ENCODE measurements at regions not wholly inside any gene's neighbourhood (a gene's known extent, or its start where the extent isn't known, plus 50 kb on each side); places are given as distances from the start of the nearest gene placed in this dataset.

DNA sequence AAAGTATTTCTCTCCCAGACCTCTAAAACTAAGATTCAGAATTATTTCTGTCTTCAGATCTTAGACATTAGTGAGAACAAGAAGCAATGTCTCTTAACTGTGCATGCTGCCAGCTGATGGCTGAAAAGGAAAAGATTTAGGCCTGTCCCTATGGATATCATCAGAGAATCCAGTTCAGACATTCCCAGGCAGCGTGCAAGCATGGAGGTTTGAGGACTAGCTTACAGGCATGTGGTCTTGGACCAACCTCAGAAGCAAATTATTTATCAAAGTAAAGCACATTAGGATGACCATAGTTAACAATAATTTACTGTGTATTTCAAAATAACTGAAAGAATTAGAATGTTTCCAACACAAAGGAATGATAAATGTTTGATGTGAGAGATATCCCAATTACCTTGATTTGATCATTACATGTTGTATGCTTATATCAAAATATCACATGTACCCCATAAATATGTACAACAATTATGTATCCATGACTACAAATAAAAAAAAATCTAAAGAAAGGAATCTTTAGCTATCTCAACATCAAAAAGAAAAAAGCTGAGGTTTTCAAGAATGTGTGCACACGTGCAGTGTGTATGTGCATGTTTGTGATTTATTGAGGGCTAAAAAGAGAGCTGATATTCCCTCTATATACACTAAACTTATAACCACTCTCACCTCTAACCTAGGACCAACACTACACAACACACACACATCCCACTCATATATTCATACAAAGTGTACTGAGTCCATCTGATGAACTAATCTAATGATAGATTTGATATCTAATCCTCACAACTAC, 108.9 kb upstream of the THBS1 start:
- DNase-seq (ENCODE audit: low spot score in 2 of 2) (no peak), FAIRE-seq (no peak)

DNA sequence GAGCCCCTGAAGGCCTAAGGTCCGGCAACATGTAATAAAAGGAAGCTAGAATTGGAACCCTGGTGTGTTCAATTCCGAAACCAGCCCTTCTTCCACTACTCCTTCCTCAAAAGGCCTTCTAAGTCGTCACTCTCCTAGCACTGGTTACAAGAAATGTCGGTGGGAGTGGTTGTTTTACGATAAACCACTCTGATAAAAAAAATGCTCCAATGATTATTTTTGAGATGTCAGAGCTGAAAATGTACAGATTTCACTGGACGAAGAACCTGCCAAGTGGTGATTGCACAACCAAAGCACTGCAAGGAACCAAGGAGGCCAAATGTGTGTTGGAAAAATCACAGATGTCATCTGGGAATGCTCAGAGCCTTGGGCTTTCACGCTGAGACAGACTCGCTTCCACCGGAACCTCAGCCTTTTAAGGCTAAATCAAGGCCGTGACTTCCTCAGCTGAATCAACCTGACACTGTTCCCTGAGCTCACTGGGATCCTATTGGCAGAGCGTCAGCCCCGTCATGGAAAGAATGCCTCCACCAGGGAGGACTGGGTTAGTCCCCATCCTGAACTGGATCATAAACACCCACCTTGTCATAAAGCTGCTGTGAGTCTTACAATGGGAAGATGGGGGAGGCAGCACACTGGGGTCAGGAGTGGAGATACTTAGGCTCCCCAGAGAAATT, 108.1 kb upstream of the THBS1 start:
- no peak for DNase-seq (ENCODE audit: low spot score in 2 of 2)
- FAIRE-seq, result no peak

GRCh38 chr15:39473298-39473947, 107.5 kb upstream of the THBS1 start:
- DNase-seq (ENCODE audit: low spot score in 2 of 2), result no peak
- no peak for FAIRE-seq

DNA sequence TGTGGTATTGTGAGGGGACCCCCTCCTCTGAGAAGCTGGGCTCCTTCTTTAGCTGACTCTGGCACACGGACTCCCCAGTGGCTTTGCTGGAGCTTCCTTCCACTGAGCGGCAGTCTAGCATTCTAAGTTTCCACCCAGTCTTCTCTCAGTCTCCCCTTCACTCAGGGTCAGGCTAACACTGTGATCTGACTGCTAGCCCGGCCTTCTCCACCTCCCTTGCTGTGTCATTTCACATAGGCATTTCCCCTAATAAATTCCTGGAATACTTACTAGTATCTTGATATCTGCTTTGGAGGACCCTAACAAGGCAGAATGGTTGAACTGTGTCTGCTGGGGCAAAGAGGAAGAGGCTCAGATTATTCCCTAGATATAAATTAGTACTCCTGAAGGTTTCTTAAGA, 106.2 kb upstream of the THBS1 start:
- FAIRE-seq, result no peak

GRCh38 chr15:39478996-39479395, 101.9 kb upstream of the THBS1 start:
- FAIRE-seq (no peak), DNase-seq (ENCODE audit: low spot score in 2 of 2) (no peak)

More for the DNA sequence above, 106.2 kb upstream of the THBS1 start:
- no peak for DNase-seq (ENCODE audit: low spot score in 2 of 2)

GRCh38 chr15:39479911-39480310, 101.0 kb upstream of the THBS1 start:
- DNase-seq (ENCODE audit: low spot score in 2 of 2) (no peak), FAIRE-seq (no peak)

DNA sequence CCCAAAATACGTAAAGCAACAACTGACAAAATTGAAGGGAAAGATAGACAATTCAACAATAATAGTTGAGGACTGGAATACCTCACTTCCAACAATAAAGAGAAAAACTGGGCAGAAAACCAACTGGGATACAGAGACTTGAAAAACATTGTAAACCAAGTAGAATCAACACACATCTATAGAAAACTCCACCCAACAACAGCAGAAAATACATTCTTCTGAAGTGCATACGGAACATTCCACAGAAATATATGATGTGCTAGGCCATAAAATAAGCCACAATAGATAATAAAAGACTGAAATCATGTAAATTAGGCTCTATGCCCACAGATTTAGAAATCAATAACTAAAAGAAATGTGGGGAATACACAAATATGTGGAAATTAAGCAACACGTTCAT, 98.4 kb upstream of the THBS1 start:
- DNase-seq (ENCODE audit: low spot score in 2 of 2) (no peak), FAIRE-seq (no peak)

GRCh38 chr15:39486621-39487457, 94.0 kb upstream of the THBS1 start:
- FAIRE-seq (no peak), DNase-seq (ENCODE audit: low spot score in 2 of 2) (no peak)

GRCh38 chr15:39487458-39487735, 93.5 kb upstream of the THBS1 start:
- FAIRE-seq (no peak), DNase-seq (ENCODE audit: low spot score in 2 of 2) (no peak)

- DNase-seq (ENCODE audit: low spot score in 2 of 2) (no peak), FAIRE-seq (no peak)
Measured at GRCh38 chr15:39488516-39488915, 92.4 kb upstream of the THBS1 start.

GRCh38 chr15:39488961-39489360, 91.9 kb upstream of the THBS1 start:
- DNase-seq (ENCODE audit: low spot score in 2 of 2) (no peak), FAIRE-seq (no peak)

DNA sequence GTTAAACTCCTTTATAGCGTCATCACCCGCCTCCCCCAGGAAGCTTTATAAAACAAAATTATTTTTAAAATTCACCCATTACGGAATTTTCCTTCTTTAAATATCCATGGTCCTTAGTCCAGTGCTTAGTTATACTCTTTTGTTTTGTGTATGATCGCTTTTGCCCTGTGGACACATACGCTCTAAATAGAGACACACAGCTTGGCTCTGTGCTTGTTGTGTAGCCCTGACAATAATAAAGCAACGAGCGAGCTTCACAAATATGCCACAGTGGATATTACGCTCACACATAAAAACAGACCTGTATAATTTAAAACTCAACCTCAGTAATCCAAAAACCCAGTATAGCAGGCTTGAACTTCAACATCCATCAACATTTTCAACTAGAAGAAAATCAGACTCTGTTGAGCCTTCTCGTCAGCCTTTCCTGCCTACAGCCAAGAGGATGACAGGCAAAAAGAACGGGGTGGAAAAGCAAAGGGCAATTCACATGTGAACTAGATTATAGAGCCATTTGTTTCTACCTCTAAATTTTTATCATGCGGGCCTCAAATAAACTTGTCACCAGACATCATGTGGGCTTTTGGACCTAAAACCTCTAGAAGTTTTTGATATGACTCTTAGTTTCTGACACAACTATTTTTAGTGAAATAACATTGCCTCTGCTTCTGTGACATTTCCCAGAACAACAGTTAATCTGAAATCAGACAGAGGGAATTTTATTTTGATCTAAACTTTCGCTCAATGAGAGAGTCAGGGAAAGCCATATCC, 89.6 kb upstream of the THBS1 start:
- DNase-seq (ENCODE audit: low spot score in 2 of 2), result no peak
- no peak for FAIRE-seq

GRCh38 chr15:39491886-39492490, 88.9 kb upstream of the THBS1 start:
- FAIRE-seq (no peak), DNase-seq (ENCODE audit: low spot score in 2 of 2) (no peak)

DNA sequence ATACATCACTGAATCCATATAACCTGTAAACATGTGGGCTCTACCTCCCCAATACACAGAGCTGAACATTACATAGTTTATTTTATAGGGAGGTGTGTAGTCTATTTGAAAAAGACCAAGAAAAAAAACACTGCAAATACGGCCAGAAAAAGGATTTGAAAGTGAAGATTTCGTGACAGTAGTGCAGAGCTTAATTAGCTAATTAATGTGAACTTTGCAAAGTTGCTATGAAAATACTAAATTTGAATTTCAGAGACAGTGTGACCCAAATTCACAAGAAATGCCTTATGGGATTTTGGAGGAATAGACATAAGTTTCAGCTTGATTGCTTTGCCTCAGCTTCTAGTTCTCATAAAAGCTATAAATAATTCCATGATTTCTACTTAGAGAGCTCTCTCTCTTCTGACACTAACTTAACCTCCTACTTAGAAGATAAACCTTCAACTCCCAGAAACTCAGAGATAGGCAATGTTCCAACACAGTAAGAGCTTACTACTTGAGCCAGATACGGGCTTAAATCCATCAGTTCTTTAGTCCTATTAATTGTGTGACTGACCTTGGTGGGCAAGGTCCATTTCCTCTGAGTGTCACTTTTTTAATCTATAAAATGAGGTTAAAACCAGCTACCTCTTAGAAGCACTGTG, 87.3 kb upstream of the THBS1 start:
- DNase-seq (ENCODE audit: low spot score in 2 of 2), result no peak
- FAIRE-seq, result no peak

DNA sequence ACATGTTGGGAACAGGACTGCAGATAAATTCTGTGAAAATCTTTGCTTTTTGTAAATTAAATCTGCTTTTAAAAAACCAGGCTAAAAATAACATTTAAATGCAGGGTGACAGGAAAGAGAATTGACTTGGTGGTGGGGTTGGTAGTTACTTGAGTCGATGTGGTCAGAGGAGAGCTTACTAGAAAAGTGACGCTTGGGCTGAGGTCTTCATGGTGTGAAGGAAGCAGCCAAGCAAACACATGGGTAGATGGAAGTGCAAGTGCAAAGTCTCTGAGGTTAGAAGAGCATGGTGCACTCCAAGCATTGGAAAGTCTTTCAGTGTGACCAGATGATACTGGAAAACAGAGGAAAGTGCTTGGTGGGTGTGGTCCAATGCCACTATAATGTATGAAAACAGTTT, 86.4 kb upstream of the THBS1 start:
- DNase-seq (ENCODE audit: low spot score in 2 of 2) (no peak), FAIRE-seq (no peak)

DNA sequence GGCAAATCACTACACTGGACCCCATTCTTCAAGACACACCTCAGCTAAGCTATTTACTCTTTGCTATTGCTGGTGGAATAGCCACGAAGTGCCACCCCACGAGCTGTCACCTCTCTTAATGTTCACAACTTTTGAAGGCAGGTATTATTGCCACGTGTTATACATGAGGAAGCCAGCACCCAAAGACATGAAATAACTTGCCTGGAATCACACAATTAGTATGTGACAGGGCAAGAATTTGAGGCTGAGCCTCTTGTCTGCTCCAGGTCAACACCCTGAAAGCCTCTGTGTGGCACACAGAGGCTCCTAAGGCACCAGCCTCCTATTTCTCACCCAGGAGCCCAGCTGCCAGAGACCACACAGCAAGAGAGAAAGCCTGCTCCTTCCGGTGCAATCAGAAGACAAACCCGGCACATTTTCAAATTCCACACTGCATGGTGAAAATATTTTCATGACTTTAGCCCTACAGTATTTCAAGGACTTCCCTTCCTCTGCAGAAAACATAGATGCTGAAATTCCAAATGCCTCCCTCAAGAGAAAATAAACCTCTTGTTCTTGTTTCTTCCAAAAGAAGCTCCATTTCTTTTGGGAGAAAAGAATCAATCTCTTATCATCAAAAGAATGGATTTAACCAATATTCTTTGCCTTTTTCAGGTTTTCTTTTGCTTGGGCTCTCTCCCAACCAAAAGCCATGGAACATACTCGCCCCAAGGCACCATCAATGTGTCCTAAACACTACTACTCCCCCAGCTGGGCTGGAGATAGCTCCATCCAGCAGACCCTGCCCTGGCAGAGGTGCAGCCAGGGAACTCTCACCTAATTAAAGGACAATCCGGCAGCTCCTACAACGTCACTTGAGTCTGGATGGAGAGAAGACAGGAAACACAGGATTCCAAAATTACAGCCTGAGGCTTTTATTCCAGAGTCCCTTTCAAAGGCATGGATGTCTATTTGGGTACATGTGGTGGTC, 84.7 kb upstream of the THBS1 start:
- no peak for FAIRE-seq
- DNase-seq (ENCODE audit: low spot score in 2 of 2), result no peak

DNA sequence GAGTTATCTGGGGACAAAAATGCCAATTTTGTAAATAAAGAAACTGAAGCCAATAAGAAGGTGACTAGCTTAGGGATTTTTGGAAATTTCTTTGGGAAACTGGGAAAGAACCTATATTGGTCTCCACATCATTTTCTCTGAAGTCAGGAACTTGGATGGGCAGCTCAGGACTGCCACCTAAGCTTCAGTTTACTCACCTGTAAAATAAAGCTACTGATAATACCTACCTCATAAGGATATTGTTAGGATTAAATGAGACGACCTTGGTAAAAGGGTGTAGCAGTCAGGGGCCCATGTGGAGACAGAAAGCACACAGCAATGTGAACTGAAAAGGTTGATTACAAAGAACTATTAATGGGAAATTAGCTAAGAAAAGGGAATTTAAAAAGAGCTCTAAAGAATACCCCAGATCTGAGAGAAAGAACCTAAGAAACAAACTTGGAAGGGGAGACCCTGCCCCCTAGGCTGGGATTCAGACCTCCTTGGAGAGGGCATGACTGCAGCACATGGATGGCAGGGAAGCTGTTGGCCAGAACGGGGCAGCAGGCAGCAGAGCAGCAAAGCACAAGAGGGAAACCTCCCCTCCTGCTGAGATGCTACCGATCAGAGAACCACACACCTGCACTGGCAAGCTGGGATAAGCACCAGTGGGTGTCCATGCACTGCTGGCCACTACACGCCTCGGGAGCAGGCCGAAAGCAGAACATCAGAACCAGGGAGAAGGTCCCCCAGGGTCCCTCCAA, 83.7 kb upstream of the THBS1 start:
- DNase-seq (ENCODE audit: low spot score in 2 of 2), result no peak
- no peak for FAIRE-seq

Measured in frontal cortex (tissue), 3 donors.